ENCODE measurements at regions not wholly inside any gene's neighbourhood (a gene's known extent, or its start where the extent isn't known, plus 50 kb on each side); places are given as distances from the start of the nearest gene placed in this dataset.

DNA sequence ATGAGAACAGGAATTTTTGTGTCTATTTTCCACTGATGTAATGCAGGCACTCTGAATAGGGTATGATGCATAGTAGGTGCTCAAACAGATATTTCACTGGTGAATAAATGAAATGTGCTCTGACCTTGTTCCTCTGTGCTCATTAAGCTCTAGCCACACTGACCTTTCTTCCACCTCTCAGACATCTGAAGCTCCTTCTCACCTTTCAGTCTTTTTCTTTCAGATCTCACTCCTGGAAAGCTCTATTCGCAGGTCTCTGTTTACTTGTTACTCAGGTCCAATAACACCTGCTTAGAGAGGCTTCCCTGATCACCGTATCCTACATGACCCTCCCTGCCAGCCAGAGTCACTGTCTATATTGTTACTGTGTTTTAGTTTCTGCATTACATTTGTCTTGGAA lies 59.2 kb upstream of the IVNS1ABP start:
- H3K27ac ChIP-seq, result no peak overlapping the region
- TF ChIP-seq, protein P1, sequence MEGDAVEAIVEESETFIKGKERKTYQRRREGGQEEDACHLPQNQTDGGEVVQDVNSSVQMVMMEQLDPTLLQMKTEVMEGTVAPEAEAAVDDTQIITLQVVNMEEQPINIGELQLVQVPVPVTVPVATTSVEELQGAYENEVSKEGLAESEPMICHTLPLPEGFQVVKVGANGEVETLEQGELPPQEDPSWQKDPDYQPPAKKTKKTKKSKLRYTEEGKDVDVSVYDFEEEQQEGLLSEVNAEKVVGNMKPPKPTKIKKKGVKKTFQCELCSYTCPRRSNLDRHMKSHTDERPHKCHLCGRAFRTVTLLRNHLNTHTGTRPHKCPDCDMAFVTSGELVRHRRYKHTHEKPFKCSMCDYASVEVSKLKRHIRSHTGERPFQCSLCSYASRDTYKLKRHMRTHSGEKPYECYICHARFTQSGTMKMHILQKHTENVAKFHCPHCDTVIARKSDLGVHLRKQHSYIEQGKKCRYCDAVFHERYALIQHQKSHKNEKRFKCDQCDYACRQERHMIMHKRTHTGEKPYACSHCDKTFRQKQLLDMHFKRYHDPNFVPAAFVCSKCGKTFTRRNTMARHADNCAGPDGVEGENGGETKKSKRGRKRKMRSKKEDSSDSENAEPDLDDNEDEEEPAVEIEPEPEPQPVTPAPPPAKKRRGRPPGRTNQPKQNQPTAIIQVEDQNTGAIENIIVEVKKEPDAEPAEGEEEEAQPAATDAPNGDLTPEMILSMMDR (conservative IDR thresholded peaks at IDR 0.05), result no peak

- H3K27ac ChIP-seq, result no peak overlapping the region
- TF ChIP-seq, protein P1 (conservative IDR thresholded peaks at IDR 0.05), result no peak
Measured at GRCh38 chr1:185375583-185375982, 58.5 kb upstream of the IVNS1ABP start.

- H3K27ac ChIP-seq, result no peak overlapping the region
- TF ChIP-seq, protein P1 (conservative IDR thresholded peaks at IDR 0.05), result no peak
Measured at GRCh38 chr1:185373813-185374529, 56.9 kb upstream of the IVNS1ABP start.

DNA sequence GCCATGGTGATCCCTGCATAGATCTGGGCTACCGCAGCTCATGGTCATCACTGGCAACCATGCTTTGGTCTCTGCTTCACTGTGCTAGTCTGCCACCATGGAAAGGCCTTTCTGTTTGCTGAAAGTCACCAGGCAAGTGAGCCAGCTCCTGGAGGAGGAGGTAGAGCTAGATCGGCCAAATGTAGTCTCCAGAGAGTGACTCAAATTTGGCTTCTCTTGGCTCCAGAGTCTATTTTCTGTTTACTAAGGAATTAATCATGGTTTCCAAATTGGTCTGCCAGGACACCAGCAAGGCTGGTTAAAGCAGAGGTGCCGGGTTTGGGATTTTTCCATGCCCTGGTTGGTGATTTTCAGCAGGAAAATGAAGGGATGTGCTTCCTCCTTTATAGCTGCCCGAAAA lies 52.7 kb upstream of the IVNS1ABP start:
- H3K27ac ChIP-seq, result no peak overlapping the region
- TF ChIP-seq, protein P1 (conservative IDR thresholded peaks at IDR 0.05), result no peak

GRCh38 chr1:185368913-185369491 lies 52.0 kb upstream of the IVNS1ABP start:
- TF ChIP-seq, protein P1 (conservative IDR thresholded peaks at IDR 0.05), result no peak
- no peak overlapping the region for H3K27ac ChIP-seq

GRCh38 chr1:185368313-185368855 lies 51.3 kb upstream of the IVNS1ABP start:
- TF ChIP-seq, protein P1 (conservative IDR thresholded peaks at IDR 0.05), result no peak
- H3K27ac ChIP-seq, result no peak overlapping the region

GRCh38 chr1:185367218-185367617 lies 50.2 kb upstream of the IVNS1ABP start:
- H3K27ac ChIP-seq, result no peak overlapping the region
- TF ChIP-seq, protein P1 (conservative IDR thresholded peaks at IDR 0.05), result no peak
